Spleen (tissue), 7 donors: ENCODE measurements at regions not wholly inside any gene's neighbourhood (a gene's known extent, or its start where the extent isn't known, plus 50 kb on each side); places are given as distances from the start of the nearest gene placed in this dataset.

Source experiments
- CTCF ChIP-seq, 11 experiments: fragments of 200-600 bp in 7 of 11; fragments of 450-650 bp in 4 of 11; sonication (generic) in 4 of 11; IDR thresholded peaks in 8 of 11; conservative IDR thresholded peaks in 3 of 11; 1 replicate in 7 of 11; 2 replicates in 4 of 11; pipeline versions ENCODE4 v1.4.0 to v1.8.0; 2016 to 2021; ENCODE audit warnings: antibody characterized with exemption in 11 of 11, inconsistent platforms in 4 of 11, mild to moderate bottlenecking in 1 of 11
- POLR2A ChIP-seq, 3 donors: fragments of 450-650 bp; IDR thresholded peaks; one replicate each; pipeline ENCODE4 v1.5.1; 2017; ENCODE audit warnings: antibody characterized with exemption in 3 of 3, mild to moderate bottlenecking in 1 of 3
- POLR2AphosphoS5 ChIP-seq, 3 donors: sonication (generic); formaldehyde crosslinking; IDR thresholded peaks; one replicate each; pipeline ENCODE4 v1.5.1; 2017; ENCODE audit warnings: antibody characterized with exemption in 3 of 3
- donor health status: DM: no; HTN: no; CAD: no; lungs with moderate emphysema.
- donor health status: DM: no; HTN: no; CAD: no.
- donor health status: DM: no; HTN: no; CAD: no.

GRCh38 chr1:235018161-235018560, 110.5 kb downstream of the TOMM20 start:
- TF ChIP-seq CTCF (IDR thresholded peaks at IDR 0.05 in 8 of 11, conservative IDR thresholded peaks at IDR 0.05 in 3 of 11) (no peak), POLR2A (IDR thresholded peaks at IDR 0.05) (no peak), POLR2AphosphoS5 (IDR thresholded peaks at IDR 0.05) (no peak)
